ENCODE measurements at regions not wholly inside any gene's neighbourhood (a gene's known extent, or its start where the extent isn't known, plus 50 kb on each side); places are given as distances from the start of the nearest gene placed in this dataset.
A peak's percentile ranks its signal among the peaks of the same experiment; 100 is the strongest.

DNA sequence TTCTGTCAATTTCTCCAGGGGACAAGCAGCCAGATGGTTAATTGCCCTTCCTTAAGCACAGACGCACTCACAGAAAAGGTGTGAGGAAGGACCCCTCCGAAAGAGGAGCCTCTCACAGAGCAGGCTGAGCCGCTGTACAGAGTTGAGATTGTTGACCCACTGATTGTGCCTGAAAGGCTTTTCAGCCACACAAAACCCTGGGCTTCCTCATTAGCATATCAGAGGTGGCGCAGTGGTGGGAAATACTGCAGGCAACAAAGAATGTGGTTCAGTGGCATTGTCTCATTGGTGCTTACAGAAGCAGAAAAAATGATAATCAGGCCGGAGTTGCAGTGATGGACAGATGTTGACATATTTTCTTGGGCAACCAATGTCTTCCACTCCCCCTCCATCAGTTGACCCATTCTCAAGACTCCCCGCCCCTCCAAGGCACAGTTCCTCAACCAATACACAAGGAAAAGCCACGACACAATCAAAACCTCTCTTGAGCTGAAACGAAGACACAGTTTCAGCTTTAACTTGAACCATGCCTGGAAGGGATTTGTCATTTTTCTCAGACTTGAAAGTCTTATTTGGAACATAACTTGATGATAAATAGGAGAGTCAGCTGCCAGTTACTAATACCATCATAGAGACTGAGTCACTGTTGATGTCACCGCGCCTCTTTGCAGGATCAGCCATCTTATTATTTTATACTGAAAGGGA lies 53.1 kb downstream of the ATXN3L start:
- DNase-seq (ENCODE audit: missing footprints) (no peak), ATAC-seq (no peak)
- intact Hi-C loops (cut with DNase I) = no loop called here

DNA sequence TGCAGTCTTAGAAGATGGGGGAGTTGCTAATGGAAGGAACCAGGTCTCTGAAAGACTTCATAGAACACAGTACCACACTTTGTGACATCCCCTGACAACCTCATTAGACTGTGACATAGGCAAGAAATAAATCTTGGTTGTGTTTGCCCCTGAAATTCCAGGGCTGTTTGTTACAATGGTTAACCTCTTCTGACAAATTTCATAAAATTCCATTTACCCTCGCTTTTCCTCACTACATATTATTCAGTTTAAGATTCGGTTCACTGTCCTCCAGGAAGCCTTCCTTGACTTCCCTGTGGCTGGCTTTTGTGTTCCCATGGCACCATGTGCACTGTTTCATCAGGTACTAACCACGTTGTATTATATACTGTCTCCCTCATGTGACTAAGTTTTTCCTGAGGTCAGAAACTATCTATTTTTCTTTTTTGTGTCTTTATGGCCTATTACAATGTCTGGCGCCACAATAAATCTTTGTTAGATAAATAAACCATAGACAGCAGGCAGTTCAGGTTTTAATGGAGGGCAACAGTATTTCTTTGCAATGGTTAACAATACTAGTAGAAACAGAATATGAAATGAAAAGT lies 54.2 kb downstream of the ATXN3L start:
- intact Hi-C loops (cut with DNase I) = no loop called here
- no peak for DNase-seq (ENCODE audit: missing footprints)
- no peak for ATAC-seq

DNA sequence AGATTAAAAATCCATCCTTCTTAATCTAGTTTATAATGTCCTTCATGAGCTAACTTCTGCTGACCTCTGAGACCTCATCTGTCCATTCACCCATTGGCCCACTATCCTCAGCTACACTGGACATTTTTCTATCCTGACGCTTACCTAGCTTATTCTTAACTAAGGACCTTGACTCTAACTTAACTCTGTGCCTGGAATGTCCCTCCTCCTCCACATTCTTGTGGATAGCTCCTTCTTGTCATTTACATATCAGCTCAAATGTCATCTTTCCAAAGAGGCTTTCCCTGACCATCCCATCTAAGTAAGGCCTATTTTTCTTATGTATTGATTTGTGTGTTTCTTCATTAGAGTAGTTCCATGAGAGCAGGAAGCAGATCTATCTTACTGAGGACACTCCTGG lies 54.7 kb downstream of the ATXN3L start:
- DNase-seq (ENCODE audit: missing footprints) = no peak
- ATAC-seq = no peak
- intact Hi-C loops (cut with DNase I) = no loop called here

DNA sequence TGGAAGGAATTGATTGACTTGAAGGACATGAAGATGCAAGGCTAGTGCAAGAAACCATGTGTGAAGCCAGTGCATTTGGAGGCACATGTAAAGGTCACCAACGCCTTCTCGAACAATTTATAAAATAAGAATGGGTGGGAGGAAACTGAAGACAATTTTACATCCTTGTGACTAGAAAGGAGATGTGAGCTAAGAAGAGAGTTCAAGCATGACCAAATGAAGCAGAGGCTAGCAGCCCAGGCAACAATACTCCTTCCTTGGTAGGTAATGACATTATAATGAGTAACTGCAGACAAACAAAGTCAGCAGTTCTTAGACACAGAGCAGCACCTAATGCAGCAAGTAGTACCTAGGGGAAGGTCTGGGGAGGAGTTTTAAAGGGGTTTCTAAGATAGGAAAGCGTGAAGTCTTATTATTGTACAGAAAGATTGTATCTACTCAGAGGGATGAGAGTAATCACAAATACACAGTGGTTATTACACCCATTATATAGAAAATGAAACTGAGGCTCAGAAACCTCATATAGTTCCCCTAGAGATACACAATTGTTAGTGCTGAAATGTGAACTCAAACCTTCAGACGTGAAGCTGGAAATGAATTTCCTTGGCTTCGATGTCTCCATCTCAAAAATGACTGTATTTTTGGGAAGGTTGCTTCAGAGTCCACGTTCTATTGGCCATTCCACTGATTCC lies 56.1 kb downstream of the ATXN3L start:
- ATAC-seq (no peak), DNase-seq (ENCODE audit: missing footprints) (no peak)
- intact Hi-C loops (cut with DNase I) = no loop called here

DNA sequence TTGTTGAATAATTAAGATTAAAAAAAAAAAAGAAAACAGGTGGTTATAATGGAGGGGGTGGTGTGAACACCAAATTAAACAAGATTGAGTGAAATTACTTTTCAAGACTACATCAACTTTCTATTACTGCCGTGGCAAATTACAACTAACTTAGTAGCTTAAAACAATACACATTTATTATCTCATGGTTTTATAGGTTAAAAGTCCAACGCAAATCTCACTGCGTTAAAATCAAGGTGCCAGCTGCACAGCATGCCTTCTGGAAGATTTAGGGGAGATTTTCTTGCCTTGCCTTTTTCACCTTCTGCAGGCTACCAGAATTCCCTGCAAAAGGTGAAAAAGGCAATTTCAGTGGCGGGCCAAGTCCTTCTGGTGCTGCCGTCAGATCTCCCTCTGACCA lies 58.5 kb downstream of the ATXN3L start:
- ATAC-seq (no peak), DNase-seq (ENCODE audit: missing footprints) (no peak)
- intact Hi-C loops (cut with DNase I) = no loop called here

DNA sequence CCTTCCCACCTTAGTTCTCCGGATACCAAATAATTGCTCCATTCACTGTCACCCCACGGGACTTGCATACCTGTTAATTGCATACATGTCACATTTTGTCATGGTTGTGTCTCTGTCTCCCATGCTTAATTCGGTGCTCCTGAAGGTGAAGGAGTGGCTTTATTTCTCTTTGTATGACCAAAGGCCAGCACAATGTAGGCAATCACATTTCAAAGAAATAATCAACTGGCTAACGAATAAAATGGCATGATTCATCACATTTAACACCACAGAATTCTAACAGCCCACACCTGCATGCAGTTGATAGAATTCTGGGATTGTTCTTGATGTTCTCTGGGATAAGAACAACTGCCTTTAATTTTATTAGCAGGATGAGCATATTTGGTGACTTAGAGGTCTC lies 59.3 kb downstream of the ATXN3L start:
- ATAC-seq (no peak), DNase-seq (ENCODE audit: missing footprints) (no peak)
- intact Hi-C loops (cut with DNase I) = no loop called here

DNA sequence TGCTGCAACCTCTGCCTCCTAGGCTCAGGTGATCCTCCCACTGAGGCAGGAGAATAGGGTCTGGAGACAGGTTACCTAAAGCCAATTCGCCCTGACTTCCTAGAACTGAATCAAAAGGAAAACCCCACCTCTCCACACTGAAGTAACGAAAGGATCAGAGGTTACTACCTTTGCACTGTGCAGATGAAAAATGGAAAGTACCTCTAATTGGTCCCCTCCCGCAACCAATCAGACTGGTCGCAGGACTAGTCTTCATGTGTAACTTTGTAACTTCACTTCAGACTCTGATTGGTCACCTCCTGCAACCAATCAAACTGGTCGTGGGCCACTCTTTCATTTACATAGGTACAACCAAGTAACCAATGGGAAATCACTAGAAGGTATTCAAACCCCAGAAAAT lies 61.1 kb downstream of the ATXN3L start:
- intact Hi-C loops (cut with DNase I) = no loop called here
- ATAC-seq = no peak
- no peak for DNase-seq (ENCODE audit: missing footprints)

DNA sequence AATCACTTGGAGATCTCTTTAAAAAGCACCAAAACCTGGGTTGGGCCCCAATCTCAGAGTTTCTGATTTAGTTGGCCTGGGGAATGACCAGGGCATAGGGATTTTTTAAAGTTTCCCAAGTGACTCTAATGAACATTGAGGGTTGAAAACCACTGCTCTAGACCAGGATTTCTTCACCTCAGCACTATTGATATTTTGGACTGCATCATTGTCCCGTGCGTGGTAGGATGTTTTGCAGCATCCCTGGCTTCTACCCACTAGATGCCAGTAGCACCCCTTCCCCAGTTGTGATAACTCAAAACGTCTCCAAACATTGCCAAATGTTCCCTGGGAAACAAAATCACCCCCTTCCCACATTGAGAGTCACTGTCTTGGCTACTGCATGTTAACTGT lies 61.8 kb downstream of the ATXN3L start:
- intact Hi-C loops (cut with DNase I) = no loop called here
- ATAC-seq (no peak), DNase-seq (ENCODE audit: missing footprints) (no peak)

DNA sequence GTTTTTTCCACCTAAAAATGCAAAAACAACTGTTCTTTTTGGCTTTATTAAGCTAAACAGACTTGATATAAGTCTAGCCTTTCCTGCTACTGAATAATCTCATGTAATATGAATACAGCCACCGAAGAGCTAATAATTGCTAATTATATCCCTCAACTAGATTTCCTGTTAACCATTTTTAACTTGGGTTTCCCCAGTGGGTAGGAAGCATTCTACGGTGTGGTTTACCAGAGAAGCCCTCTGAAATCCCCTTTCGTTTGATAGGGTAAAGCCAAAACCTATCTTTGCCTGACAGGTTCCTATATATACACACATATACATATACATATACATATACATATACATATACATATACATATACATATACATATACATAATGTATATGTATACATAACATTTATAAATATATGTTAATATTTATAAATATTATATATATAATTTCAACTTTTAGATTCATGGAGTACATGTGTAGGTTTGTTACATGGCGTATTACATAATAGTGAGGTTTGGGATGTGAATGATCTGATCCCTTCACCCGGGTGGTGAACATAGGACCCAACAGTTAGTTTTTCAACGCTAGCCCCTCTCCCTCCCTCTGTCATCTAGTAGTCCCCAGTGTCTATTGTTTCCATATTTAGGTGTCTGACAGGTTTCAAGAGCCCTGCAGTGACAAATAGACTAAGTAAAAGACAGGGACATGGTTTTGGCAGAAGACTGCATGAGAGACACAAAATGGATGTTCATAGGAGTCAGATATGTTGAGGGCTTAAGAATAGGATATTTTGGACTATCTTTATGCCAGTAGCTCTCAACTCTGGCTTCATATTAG lies 62.4 kb downstream of the ATXN3L start:
- ATAC-seq (no peak), DNase-seq (ENCODE audit: missing footprints) (no peak)
- intact Hi-C loops (cut with DNase I) = no loop called here

DNA sequence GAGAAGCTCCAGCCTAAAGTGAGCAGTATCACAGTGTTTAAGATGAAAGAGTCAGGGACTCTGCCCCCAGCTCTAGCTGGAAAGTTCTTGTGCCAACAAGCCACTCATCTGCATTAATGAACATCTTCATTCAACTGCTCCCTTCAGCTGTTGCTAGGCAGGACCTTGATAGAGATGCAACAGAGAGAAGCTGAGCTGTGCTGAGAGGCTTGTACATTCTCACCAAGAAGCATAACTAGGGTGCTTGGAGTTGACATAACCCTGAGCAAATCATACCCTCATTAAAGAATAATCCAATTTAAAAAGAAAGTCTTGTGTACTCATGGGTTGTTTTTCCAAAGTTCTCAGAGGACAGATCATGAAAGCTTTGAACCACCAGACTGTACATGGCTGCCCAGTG lies 63.2 kb downstream of the ATXN3L start:
- intact Hi-C loops (cut with DNase I) = no loop called here
- ATAC-seq (no peak), DNase-seq (ENCODE audit: missing footprints) (no peak)

DNA sequence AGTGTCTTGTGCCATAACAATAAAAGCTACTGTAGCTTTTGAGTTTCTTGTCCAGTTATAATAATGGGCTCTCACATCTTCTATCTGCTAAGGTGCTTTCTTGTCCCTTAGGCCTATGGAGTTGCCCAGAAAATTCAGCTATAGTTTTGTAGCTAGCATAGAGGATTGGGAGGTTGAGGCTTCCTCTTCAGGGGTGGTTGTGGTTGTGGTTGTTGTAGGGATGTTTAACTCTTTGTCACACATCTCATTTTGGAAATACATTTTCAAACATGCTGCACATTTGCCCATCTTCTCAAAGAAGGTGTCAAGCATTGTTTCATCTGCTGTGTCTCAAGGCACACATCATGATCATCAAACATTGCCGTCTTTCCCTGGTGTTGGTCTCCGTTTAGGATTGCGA lies 65.0 kb downstream of the ATXN3L start:
- intact Hi-C loops (cut with DNase I) = loop anchor here (5.0 kb wide), 1 partner anchor 232 kb away; no protein-coding TSS in a partner anchor
- DNase-seq (ENCODE audit: missing footprints) (no peak), ATAC-seq (no peak)

DNA sequence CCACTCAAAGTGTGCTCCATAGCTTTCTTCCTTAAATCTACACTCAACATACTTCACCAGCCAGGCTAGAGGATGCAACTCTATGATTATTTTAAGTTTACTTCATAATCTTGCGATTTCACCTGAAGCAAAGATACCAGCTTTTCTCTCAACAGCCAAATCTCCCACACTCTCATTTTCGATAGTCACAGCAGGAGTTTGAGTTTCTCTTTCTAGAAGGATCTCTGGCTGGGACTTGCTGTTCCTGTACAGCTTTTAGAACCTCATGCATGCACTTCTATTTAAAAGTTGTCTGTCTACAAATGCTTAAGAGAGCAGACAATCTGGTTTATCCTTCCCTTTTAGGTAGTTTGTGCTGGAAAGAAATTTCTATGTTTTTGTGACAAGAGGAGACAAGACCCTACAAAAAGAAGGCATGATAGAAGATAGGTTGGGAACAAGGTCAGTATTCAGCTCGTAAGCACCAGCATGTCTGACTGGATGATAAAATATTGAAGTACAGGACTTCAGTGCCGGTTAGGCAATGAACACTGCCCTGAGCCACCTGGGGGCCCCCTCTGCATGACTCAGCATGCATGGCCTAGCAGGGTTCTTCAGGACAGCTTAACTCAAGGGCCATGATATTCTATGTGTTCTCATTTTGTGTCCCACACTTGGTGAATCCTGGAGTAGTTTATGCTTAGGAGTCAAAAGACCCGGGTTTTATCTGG lies 65.6 kb downstream of the ATXN3L start:
- no peak for DNase-seq (ENCODE audit: missing footprints)
- intact Hi-C loops (cut with DNase I) = loop anchor here (5.0 kb wide), 1 partner anchor 233 kb away; no protein-coding TSS in a partner anchor
- peak; percentile 32 for ATAC-seq

DNA sequence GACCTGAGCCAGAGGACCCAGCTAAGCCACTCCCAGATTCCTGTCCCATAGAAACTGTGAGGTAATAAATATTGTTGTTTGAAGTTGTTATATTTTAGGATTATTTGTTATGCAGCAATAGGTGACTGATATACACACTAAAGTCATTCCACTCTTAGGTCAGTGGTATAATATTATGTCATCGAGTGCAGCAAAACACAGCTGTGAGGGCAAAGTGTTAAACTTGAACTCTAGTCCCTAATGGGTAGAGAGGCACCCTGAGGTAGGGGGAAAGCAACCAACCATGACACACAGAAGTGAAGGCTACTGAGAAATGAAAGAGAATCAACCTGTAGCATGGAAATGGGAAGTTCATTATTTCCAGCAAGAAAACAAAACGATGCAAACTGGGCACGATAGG lies 66.6 kb downstream of the ATXN3L start:
- DNase-seq (ENCODE audit: missing footprints) (no peak), ATAC-seq (no peak)
- intact Hi-C loops (cut with DNase I) = loop anchor here (5.0 kb wide), 1 partner anchor 234 kb away; no protein-coding TSS in a partner anchor

DNA sequence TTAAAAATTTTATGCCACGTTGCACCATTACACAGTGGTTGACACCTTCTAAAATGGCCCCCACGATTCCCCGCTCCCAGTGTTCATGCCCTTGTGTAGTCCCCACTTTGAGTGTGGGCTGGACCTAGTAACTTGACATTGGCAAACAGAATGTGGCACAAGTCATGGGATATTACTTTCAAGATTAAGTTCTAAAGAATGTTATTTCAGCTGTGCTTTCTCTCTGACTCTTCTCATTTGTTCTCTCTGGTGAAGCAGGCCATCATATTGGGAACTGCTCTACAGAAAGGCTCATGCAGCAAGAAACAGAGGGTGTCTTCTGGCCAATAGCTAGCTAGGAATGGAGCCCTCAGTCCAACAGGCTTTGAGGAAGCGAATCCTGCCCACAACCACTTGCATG lies 67.1 kb downstream of the ATXN3L start:
- intact Hi-C loops (cut with DNase I) = loop anchor here (5.0 kb wide), 1 partner anchor 235 kb away; no protein-coding TSS in a partner anchor
- DNase-seq (ENCODE audit: missing footprints) (no peak), ATAC-seq (no peak)

DNA sequence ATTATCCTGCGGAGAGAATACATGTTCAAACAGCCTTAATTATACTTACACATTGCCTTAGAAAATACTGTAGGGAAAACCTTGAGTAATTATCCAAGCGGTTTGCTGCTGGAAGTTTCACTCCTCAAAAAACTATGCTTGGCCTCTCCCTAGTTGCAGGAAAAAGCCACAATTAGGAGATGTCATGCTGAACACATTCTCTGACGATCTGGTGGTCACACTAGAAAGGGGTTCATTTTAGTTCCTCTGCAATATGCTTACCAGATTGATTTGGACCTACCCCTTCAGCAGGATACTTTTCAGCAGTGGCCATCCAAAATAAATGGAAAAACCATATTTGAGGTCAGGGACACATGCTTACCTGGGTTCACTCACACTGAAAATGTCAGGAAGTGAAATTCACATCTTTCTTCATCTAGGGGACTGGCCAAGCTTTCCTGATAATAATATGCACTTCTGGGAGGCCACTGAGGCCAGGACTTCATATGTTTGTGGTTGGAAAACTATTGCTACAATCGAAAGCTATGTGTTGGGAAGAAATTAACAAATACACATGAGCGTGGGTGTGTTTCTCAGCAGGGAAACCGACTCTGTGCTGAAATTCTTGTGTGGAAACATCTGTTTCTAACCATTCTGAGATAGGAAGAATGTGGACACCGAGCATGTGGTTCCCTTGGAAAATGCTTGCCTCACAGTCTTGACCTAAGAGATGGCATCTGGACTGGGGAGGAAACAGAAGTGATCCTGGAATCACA lies 68.8 kb downstream of the ATXN3L start:
- DNase-seq (ENCODE audit: missing footprints) = no peak
- intact Hi-C loops (cut with DNase I) = loop anchor here (5.0 kb wide), 1 partner anchor 236 kb away; no protein-coding TSS in a partner anchor

DNA sequence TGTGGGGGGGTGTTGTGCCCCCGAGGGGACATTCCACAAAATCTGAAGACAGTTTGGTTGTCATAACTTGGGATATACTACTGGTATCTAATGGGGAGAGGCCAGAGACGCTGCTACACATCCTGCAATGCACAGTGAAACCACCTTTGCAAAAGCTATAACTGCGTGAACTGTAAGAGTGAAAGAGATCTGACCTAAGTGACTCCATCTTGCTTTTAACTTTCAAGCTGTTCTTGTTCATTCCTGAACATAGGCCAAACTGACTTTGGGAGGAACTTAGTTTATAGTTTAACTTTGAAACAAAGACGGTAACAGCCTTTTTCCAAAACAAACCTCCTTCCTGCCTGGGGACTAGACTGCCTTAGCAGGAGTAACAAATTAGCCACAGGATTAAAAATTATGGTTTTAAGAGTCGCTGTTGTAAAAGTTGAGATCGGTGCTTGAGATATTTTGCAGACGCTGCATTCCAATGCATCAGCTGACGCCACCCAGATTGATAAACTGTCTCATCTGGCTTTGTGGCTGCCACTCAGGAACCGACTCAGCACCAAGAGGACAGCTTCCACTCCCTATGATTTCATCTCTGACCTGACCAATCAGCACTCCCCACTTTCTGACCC lies 70.9 kb downstream of the ATXN3L start:
- no peak for ATAC-seq
- DNase-seq (ENCODE audit: missing footprints) = no peak
- intact Hi-C loops (cut with DNase I) = no loop called here

More for the DNA sequence above, 68.8 kb downstream of the ATXN3L start:
- peak; percentile 93 for ATAC-seq

DNA sequence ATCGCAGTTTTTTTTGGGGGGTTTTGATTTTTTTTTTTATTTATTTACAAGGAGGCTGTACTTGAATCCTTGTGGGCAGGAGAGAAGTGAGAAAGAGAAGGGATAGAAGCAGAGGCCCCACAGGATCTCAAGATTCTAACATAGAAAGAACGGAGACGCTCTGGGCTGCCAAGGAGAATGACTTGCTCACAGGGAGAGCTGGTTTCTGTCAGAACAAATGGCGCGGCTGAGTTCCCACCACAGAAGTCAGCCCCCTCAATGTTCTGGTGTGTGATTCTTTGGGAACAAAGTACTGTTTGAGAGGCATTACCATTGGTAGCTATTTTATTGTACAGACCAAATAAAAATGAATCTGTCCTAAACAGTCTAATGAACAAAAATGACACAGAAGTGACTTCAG lies 80.6 kb downstream of the ATXN3L start:
- ATAC-seq (no peak), DNase-seq (ENCODE audit: missing footprints) (no peak)
- intact Hi-C loops (cut with DNase I) = no loop called here

DNA sequence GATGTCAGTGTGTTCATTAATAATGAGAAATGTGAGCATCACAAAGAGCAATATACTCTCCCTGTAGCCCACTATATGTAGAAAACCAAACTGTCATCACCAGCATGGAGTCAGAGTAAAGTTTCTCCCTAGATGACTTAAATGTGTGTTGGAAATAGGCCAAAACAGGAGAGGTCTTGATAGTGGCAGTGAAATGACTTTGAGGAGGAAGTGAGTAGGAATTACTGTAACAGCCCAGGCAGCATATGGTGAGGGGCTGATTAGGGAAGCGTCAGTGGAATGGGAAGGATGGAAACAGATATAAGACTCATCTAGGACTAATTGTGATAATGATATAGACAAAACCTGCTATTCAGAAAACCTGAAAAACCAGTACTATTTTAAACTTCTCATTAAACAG lies 83.9 kb downstream of the ATXN3L start:
- ATAC-seq (no peak), DNase-seq (ENCODE audit: missing footprints) (no peak)
- intact Hi-C loops (cut with DNase I) = no loop called here

Data from Right ventricle myocardium inferior (tissue), 1 donor.